ENCODE measurements at regions not wholly inside any gene's neighbourhood (a gene's known extent, or its start where the extent isn't known, plus 50 kb on each side); places are given as distances from the start of the nearest gene placed in this dataset.

DNA sequence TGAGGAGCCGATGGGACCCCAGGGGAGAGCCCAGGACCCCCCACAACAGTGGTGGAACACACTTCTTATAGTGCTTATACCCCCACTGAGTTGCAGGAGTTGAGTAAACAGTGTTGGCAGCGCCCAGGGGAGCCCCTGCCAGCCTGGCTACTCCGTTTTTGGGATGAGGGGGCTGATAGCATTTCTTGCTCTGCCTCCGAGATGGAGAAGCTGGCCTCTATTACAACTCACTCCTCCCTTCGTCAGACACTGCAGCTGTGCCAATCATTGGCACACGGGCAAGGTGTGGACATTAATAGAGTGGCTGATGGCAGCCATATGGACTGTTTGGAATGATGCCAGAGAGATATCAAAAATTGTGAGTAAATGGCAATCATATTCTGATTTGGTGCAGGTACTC is 94.9 kb upstream of the TMPO start:
- TF ChIP-seq CTCF (IDR thresholded peaks at IDR 0.05), result no peak
- no peak for TF ChIP-seq EZH2 (IDR thresholded peaks at IDR 0.05; ENCODE audit: borderline replicate concordance, insufficient read depth, low read depth, low read length, poor library complexity, severe bottlenecking)
